Right kidney (tissue), 1 donor: ENCODE measurements at regions not wholly inside any gene's neighbourhood (a gene's known extent, or its start where the extent isn't known, plus 50 kb on each side); places are given as distances from the start of the nearest gene placed in this dataset.

Experiments
- DNase-seq: peaks from one replicate; pipeline ENCODE4 v3.0.0-alpha.2; 2016

DNA sequence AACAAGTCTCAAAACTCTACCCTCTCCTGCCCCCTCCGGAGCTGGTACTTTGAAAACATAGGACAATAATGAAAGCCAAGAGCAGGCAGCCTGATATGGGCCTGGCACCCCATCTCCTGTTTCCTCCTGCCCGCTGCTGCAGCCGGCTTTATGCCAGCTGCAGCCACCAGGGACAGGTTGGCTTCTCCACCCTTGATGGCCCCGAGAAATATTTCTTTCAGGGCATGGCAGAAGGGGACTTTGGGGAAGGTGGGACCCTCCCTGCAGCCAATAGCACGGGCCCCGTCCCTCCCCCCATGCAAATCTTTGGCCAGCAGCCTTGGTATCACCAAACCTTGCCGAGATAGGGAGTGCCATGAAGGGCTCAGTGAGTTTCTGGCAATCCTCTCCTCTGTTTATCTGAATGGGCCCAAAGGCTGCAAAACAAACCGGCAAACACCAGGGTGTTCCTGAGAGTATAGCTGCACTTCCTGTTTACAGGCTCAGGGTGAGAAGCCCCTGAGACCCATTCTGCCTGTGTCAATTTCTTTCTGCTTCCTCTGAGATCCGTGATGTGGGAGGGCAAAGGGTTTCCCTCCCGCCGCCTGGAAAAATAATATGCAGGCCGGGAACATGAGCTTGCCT, 73.4 kb upstream of the BOD1 start:
- peak; percentile 52 for DNase-seq

DNA sequence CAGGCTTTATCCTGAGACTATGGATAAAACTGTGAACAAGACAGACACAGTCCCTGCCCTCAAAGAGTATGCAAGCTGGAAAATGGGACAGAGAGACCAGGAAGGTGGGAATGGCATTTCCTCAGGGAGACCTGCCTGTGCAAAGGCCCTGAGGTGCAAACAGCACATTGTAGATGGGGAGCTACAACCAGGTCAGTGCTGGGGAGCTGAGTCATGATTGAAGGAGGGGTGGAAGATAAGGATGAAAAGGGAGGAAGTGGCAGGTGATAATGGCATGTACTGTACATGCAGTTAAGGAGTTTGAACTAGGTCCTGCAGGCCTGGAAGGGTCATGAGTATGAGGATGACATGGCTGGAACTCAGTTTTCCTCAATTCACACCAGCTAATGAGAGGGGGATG, 75.5 kb upstream of the BOD1 start:
- no peak for DNase-seq

DNA sequence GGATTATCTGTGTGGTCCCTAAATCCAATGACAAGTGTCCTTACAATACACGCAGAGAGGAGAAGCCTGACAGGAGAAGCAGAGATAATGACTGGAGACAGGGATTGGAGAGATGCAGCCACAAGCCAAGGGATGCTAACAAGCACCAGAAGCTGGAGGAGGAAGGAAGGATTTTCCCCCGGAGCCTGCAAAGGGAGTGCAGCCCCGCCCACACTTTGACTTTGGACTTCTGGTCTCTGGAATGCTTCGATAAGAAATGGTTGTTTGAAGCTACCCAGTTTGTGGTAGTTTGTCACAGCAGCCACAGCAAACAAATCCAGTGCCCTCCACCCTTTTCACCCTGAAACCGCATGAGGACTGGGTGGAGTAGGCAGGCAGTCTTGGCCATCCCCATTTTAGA, 77.2 kb upstream of the BOD1 start:
- no peak for DNase-seq

DNA sequence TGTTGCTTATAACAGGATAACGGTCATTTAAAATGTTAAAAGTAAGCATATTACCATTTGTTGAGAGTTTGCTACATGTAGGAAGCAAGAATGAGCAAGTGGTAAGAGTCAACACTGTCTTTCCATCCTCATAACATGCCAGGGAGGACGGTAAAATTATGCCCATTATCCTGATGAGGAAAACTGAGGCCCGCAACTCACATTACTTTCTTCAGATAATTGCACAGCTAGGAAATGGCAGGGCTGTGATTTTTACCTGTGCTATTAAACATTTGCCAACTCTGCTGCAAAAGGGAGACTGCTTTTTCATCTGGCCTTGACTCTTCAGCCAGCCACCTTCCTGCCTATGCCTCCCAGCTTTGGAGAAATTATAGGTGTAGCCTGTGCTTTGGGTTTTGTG, 79.8 kb upstream of the BOD1 start:
- DNase-seq = no peak

DNA sequence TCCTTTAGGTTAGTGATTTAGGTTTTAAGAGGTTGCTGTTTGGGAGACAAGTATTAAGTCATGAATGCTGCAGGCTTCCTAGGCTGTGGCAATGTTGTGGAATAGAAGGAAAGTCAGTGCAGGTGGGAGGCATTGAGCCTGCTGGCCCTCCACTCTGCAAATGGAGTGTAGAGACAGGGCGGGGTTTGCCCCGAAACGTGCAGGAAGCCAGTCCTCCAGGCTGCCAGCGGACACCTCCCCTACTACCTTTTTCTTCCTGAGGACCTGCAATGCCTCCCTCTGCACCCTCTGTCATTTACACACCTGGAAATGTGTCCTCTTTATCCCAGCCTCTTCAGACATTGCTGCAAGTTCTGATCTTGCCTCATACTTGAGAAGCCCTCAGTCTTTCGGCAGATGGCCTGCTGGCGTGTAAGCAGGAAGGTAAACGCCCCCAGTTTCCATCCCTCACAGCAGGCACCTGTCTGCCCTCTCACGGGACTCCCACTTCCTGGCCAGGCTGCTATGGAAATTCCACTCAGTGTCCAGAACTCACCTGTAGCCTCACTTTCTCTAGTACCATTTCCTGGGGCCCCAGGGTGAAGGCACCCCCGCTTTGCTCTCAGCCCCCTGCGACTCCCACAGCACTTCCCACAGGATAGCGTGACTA, 81.6 kb upstream of the BOD1 start:
- DNase-seq = no peak

DNA sequence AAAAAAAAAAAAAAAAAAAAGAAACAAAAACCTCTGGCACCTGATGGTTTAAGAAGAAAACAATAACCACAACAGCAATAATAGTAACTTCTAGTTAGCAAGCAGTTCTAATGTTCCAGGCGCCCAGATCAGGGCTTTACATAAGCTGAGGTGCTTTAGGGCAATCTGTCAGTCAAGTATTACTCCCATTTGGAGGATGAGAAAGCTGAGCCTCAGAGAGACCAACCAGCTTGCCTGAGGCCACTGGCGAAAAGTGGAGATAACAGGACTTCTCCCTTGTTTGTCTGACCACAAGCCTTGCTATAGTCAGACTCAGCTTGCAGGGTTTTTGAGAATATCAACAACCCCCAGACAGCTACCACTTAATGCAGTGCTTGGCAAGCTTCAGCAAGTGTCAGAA, 83.5 kb upstream of the BOD1 start:
- DNase-seq = no peak

DNA sequence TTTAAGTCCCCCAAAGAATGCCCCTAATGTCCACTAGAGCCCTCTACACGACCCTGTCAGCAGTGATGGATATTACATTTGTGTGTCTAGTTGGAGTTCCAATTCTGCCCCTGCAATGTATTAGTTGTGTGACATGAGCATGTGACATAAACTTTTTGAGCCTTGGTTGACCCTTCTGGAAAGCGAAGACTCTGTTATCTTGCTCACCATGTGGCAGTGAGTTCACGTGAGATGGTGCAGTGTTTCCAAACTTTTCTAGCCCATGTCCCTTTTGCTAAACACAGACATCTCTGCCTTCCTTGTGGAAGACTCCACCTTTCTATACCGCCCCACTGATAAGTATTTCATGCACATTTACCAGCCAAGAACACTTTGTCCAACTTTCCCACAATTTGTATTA, 87.0 kb upstream of the BOD1 start:
- DNase-seq = no peak

DNA sequence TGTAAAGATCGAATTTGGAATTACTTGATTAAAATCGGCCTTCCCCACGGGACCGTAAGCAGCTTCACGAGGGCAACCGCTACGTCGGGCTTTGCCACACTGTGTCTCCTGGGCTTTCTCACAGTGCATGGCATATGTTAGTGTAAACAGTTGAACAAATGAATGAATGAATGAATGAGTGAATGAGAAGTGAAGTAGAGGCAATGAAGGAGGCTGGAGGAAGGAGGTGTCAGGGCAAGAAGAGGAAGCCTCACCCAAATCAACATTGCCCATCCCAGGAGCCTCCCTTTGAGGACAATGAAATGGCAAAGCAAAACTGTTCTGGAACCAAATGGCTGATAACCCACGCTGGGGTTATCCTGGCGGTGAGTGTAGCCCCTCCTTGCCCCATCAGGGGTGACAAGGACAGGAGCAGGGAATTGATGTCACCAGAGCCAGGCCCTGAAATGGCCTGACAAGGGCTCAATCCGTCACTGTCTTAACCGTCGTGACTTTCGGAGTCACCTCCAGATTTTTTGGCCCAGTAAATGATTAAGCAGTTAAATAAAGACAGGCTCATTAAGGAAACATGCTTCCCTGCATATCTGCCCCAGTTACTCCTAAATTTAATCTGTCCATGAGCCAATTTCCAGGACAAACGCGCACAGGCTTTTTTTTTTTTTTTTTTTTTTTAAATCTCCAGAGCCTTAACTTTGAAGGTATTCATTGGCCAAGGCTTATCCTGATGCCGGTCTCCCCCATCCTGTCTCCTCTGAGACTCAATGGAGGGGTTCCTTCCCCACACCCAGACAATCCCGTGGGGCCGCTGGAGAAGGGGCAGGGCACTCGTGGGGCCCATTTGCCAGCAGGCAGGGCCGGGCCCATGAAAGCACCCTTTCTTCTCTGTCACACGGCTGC, 88.4 kb upstream of the BOD1 start:
- DNase-seq = no peak

DNA sequence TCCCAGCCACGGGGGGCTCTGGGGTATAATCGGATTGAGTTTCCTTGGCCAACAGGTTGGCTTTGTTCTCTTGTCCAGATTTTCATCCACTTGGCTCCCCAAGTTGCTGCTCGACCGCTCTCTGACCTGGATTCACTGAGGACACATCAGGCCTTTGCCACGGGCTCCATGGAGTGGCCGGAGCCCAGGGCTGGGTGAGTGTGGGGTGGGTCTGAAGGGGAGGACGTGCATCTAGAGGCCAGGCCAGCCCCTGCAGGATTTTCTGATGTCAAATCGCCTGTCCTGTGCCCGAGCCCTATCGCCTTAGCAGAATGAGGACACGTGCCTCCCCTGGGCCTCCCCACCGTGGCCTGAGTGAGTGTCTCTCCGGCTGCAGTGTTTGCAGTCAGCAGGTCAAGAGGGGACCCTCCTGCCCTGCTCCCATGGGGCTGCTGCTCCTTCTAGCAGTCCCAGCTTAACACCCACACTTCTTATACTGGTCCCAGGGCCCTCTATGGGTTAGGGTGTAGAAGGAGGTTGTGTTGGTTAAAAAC, 89.1 kb upstream of the BOD1 start:
- DNase-seq = no peak

DNA sequence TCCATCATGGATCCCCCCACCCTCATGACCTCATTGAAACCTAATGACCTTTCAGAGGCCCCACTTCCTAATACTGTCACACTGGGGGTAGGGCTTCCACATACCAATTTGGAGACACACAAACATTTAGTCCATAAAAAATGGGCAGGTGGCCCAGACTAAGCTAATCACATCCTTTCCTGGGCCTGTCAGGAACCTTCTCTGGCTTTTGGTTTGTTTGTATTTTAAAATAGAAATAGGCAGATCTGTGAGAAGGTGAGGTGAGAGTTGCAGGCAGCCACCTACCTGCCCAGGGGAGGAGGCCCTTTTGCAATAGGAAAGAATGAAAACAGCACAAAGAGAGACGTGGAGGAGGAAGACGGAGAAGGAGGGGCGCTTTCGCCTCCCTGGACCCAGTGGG, 90.2 kb upstream of the BOD1 start:
- no peak for DNase-seq

DNA sequence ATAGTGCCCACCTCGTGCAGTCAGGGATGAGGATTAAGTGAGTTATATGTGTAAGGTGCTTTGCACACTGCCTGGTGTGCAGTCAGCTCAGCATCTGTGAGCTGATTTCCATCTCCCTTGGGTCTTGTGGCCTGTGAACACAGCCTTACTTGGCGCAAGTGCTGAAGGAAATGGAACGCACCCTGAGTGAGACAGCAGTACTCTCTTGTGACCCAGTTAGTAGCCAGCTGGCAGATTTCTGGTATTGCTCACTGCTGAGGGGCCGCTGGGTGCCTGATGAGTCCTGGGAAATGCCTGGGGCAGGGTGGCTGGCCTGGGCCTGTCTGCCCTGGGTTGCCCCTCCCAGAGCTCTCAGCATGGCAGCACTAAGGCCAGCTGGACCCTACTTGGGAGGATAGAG, 90.9 kb upstream of the BOD1 start:
- no peak for DNase-seq

DNA sequence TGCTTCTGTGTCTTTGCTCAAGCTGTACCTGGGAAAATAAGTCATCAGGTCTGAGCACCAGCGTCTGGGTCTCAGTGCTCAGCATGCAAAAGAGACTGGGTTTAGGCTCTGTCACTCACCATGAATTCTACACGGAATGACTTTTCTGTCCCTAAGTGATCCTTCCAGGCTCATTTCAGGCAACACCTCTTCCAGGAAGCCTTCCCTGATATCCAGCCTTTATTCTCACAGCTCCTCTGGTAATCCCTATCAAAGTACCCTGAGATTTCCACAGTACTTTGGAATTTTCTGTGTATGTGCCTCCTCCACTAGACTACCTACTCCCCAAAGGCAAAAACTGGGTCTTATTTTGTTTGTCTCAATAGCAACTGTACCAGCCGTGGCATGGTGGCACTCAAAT, 92.7 kb upstream of the BOD1 start:
- DNase-seq = no peak

DNA sequence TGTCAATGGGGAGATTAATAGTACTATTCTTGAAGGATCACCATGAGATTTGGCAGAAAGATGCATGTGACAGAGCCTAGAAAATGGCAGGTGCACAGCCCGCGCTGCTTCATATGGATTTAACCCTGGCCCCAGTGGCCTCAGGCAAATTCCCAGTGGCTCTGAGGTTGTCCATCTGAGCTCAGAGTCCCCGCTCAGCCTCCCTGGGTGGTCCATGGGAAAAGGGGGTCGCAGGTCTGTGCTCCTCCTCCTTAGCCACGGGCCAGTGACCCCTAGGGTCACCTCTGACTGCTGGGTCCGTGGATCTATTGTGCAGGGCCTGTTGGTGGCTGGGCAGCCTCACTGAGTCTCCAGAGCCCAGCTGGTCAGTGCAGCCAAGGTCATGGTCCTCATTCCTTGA, 93.3 kb upstream of the BOD1 start:
- DNase-seq = no peak

DNA sequence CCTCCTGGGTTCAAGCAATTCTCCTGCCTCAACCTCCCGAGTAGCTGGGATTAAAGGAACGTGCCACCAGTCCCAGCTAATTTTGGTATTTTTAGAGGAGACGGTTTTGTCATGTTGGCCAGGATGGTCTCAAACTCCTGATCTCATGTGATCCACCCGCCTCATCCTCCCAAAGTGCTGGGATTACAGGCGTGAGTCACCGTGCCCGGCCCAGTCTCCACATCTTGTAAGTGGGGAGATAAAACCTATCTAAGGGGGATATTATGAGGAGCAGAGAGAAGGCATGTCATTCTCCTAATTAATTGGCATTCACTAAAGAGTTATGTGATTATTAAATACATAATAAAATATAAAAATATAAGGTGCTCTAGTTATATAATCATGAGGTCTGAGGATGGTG, 94.1 kb upstream of the BOD1 start:
- no peak for DNase-seq

DNA sequence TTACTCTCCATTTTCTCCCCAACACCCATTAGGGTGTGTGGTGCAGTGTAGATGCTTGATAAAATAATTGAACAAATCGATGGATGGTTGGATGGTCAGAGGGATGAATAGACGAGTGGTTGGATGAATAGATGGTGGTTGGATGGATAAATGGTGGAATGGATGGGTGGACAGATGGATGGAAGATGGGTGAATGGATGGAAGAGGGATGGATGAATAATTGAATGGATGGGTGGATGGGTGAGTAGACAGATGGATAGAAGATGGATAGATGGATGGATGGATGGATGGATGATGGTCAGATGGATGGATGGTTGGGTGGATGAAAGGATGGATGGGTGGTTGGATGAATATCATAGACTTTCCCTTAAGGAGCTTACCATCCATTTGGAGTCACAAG, 95.0 kb upstream of the BOD1 start:
- DNase-seq = no peak

DNA sequence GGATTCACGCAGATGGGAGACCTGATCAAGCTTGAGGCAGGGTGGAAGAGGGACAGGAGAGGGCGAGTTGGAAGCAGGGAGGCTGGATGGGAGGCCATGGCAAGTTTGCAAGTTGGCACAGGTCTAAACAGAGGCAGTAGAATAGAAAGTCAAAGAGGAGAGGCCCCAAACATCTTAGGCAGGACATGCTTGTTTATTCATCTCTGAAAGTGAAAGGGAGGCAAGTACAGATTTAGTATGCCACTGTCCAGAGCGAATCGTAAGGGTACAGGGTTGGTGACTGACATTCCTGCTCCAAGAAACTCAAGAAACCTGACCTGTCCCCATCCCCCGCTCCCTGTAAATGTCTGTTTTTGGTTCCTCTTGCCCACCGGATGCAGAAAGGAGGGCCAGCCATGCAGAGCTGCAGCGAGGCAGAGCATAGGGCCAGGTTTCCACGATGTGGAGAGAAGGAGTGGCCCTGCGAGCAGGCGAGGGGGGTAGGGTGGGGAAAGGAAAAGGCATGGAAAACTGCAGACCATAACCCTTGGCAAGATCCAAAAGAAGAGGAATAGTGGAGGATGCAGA, 96.2 kb upstream of the BOD1 start:
- DNase-seq = no peak

DNA sequence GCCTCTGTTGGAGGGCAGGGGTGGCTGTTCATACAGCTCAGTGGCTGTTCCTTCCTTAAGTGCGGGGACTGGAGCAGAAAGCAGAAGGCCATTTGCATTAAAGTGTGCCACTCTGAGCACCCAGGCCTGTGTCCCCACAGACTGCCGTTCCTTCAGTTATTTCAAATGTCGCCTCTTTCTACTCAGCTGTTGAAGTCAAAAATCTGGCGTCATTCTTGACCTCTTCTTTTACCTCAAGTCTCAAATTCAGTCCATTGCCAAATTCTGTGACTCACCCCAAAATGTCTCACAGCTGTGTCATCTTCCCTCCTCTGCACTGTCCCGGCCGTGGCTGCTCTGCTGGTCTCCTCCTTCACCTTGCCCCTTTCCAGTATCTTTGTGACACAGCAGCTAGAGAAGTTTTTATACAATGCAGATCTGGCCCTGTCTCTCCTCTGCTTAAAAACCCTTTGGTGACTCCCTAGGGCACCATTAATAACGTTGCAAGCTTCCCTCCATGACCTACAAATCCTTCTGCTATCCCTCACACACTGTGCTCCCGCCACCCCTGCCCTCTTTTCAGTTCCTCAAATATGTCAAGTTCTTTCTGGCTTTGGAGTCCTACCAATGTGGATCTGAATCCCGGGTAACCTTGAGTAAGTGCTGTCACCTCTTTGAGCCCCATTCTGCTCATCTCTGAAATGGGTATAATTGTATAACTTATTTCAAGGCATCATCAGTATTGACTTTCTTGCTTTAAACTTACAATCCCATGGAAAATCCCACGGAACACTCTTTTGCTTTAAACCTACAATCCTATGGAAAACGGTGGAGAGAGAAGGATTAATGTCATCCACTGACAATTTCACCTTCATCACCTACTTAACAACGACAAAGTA, 98.3 kb upstream of the BOD1 start:
- DNase-seq = no peak

DNA sequence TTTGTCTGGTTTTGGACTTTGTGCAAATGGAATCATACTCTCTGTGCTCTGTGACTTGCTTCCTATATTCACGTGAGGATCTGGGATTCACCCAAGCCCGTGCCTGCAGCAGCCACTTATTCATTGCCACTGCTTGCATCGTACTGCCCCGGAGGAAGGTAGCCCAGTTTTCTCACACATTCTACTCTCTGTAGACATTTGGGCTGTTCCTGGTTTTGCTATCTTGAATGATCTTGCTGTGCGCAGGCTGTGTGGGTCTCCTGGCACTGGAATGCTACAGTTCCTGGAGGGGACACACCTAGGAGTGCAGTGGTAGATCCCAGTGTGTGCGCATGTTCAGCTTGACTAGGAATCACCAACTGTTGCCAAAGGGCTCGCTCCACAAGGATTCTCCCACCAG, 99.2 kb upstream of the BOD1 start:
- DNase-seq = no peak

DNA sequence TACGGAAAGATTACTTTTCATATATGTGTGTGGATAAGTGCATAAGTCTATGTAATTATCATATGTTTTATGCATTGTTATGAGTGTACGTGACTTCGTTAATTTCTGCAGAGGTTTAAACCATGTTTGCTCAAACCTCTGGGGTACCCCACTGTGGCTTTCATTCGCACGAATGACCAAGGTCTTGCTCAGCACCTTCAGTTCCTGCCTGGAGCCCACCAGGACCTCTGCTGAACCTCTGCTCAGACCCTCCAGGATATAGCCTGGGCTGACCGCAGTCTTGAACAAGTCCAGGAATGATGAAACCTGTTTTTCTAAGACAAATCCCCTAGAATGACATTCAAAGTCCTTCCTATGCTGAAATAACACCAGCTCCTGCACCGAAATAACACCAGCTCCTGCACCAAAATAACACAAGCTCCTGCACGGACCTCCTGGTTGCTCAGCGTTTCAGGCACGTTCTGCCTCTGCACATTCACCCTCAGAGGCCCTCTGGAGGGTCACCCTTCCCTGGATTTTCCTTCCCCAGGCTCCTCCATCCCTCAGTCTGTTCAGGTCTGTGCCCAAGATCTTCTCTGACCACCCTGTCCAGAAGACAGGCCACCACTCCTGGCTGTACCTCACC, 99.7 kb upstream of the BOD1 start:
- DNase-seq = no peak

DNA sequence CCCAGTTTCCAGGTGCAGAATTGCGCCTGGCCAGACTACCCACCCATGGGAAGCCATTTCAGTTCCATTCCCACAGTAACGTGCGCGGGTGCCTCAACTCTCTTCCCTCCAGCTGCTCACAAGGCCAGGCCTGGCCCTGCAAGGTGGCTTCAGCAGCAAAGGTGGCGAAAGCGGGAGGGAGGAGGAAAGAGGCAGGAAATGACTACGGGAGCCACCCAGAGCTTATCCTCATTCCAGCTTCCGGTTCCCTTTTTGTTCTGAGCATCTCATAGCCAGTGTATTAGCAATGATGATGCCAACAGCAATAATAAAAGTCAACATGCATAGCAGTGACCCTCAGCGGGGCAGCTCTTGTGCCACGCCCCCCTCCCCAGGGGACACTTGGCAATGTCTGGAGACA, 101.5 kb upstream of the BOD1 start:
- no peak for DNase-seq

DNA sequence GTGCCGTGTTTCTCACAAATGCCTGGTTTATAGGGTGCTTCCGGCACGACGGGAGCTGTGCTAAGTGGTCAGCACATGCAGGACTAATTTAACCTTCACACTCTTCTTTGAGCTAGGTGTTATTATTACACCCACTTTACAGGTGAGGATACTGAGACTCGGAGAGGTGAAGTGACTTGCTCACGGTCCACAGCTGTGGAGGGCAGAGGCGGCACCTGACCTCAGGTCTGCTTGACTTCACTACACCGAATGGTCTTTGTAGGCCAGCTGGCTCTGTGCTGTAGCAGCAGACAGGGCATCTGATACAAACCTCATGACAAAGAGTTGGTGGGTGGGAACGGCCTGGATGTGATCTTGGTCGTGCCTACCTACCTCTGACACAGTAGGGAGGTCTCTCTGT, 102.0 kb upstream of the BOD1 start:
- DNase-seq = no peak

DNA sequence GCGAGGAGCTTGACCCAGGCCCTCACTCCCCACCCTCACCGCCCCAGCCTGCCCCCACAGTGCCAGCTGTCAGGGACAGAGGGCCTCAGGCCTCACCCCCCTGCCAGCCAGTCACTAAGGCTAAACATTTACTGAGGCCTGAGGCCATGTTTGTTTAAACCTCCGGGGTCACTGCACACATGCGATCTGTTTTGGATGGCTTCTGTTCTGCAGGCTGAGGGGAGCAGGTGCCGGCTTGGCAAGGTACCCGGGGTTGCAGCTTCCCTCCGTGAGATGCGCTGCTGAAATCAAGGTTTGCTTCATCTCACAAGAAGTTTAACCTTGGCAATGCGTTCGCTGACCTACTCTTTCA, 103.3 kb upstream of the BOD1 start:
- DNase-seq = peak; percentile 41
